ENCODE measurements at regions not wholly inside any gene's neighbourhood (a gene's known extent, or its start where the extent isn't known, plus 50 kb on each side); places are given as distances from the start of the nearest gene placed in this dataset.
"Not testable (repeated sequence)": the region's sequence is repeated elsewhere in the genome, so short reads cannot be mapped to it uniquely, and the experiment has no call there.

- intact Hi-C loops (cut with DNase I) = no loop called here
- no peak overlapping the region for H3K27ac ChIP-seq
- H3K27me3 ChIP-seq = no peaks in the 10 kb centered on the region
- H3K9me3 ChIP-seq = no peaks in the 10 kb centered on the region
- H3K36me3 ChIP-seq = no peaks in the 10 kb centered on the region
- no peaks in the 10 kb centered on the region for H3K4me1 ChIP-seq
- H3K4me3 ChIP-seq = no peak overlapping the region
- TF ChIP-seq CTCF (IDR thresholded peaks at IDR 0.05) = no peak
- DNase-seq (ENCODE audit: low spot score in 2 of 2) = no peak
Observed at GRCh38 chr12:4191642-4192041, 81.9 kb upstream of the CCND2 start.

- Histone ChIP-seq H3K36me3 (no peaks in the 10 kb centered on the region), H3K27ac (no peak overlapping the region), H3K4me3 (no peak overlapping the region), H3K9me3 (no peaks in the 10 kb centered on the region), H3K27me3 (no peaks in the 10 kb centered on the region), H3K4me1 (no peaks in the 10 kb centered on the region)
- intact Hi-C loops (cut with DNase I) = no loop called here
- no peak for DNase-seq (ENCODE audit: low spot score in 2 of 2)
- TF ChIP-seq CTCF (IDR thresholded peaks at IDR 0.05) = no peak
Observed at GRCh38 chr12:4191149-4191548, 82.4 kb upstream of the CCND2 start.

GRCh38 chr12:4190366-4191063, 83.0 kb upstream of the CCND2 start:
- Histone ChIP-seq H3K27ac (no peak overlapping the region), H3K36me3 (no peaks in the 10 kb centered on the region), H3K4me3 (no peak overlapping the region), H3K9me3 (no peaks in the 10 kb centered on the region), H3K27me3 (no peaks in the 10 kb centered on the region), H3K4me1 (no peaks in the 10 kb centered on the region)
- intact Hi-C loops (cut with DNase I) = no loop called here
- TF ChIP-seq CTCF (IDR thresholded peaks at IDR 0.05) = no peak
- no peak for DNase-seq (ENCODE audit: low spot score in 2 of 2)

GRCh38 chr12:4189721-4190120, 83.8 kb upstream of the CCND2 start:
- Histone ChIP-seq H3K4me1 (no peaks in the 10 kb centered on the region), H3K27ac (no peak overlapping the region), H3K27me3 (no peaks in the 10 kb centered on the region), H3K4me3 (no peak overlapping the region), H3K36me3 (no peaks in the 10 kb centered on the region), H3K9me3 (no peaks in the 10 kb centered on the region)
- no peak for DNase-seq (ENCODE audit: low spot score in 2 of 2)
- intact Hi-C loops (cut with DNase I) = no loop called here
- TF ChIP-seq CTCF (IDR thresholded peaks at IDR 0.05) = no peak

GRCh38 chr12:4187916-4188315, 85.6 kb upstream of the CCND2 start:
- no peaks in the 10 kb centered on the region for H3K27me3 ChIP-seq
- no peaks in the 10 kb centered on the region for H3K9me3 ChIP-seq
- no peaks in the 10 kb centered on the region for H3K36me3 ChIP-seq
- TF ChIP-seq CTCF (IDR thresholded peaks at IDR 0.05) = no peak
- no peaks in the 10 kb centered on the region for H3K4me1 ChIP-seq
- DNase-seq (ENCODE audit: low spot score in 2 of 2) = no peak
- H3K4me3 ChIP-seq = no peak overlapping the region
- intact Hi-C loops (cut with DNase I) = no loop called here
- no peak overlapping the region for H3K27ac ChIP-seq

GRCh38 chr12:4187315-4187714, 86.2 kb upstream of the CCND2 start:
- H3K4me3 ChIP-seq; intact Hi-C loops (cut with DNase I); H3K27ac ChIP-seq; H3K36me3 ChIP-seq; H3K4me1 ChIP-seq; H3K27me3 ChIP-seq; H3K9me3 ChIP-seq; DNase-seq (ENCODE audit: low spot score in 2 of 2): not testable (repeated sequence)

Data from ascending aorta (tissue), 2 donors.